ENCODE measurements at regions not wholly inside any gene's neighbourhood (a gene's known extent, or its start where the extent isn't known, plus 50 kb on each side); places are given as distances from the start of the nearest gene placed in this dataset.

DNA sequence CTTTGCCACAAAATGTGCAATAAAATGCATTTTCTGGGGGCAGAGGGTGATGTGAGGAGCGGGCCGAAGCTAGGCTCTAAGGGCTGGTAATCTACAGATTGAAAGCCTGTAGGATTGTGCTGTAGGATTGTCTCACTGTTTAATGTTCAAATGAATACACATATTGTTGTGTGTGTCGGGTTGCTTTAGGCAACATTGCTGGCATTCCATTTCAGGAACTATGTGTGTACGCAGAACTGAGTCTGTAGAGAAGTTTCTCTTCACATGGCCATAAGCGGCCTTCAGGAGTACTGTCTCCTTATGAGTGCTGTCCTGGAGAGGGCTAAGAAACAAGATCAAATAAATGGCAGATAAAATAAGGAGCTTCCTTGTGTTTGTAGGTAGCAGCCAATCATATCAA, 540.2 kb downstream of the GATA3 start:
- POLR2A ChIA-PET = no interaction called here
- Histone ChIP-seq H3K27me3 (ENCODE audit: control insufficient read depth, insufficient read depth, low read length) (no peaks in the 10 kb centered on the region), H3K9me3 (ENCODE audit: control insufficient read depth, insufficient read depth, low read length) (peaks cover 14% of the 10 kb centered on the region), H3K4me3 (ENCODE audit: low read depth, low read length) (no peak overlapping the region), H3K27ac (ENCODE audit: low read depth, low read length) (no peak overlapping the region)
- CTCF ChIA-PET = no interaction called here
- DNase-seq (ENCODE audit: low read depth, low spot score) = no peak
- TF ChIP-seq, protein P1, sequence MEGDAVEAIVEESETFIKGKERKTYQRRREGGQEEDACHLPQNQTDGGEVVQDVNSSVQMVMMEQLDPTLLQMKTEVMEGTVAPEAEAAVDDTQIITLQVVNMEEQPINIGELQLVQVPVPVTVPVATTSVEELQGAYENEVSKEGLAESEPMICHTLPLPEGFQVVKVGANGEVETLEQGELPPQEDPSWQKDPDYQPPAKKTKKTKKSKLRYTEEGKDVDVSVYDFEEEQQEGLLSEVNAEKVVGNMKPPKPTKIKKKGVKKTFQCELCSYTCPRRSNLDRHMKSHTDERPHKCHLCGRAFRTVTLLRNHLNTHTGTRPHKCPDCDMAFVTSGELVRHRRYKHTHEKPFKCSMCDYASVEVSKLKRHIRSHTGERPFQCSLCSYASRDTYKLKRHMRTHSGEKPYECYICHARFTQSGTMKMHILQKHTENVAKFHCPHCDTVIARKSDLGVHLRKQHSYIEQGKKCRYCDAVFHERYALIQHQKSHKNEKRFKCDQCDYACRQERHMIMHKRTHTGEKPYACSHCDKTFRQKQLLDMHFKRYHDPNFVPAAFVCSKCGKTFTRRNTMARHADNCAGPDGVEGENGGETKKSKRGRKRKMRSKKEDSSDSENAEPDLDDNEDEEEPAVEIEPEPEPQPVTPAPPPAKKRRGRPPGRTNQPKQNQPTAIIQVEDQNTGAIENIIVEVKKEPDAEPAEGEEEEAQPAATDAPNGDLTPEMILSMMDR (IDR thresholded peaks at IDR 0.05; ENCODE audit: low read depth, low read length) = no peak

DNA sequence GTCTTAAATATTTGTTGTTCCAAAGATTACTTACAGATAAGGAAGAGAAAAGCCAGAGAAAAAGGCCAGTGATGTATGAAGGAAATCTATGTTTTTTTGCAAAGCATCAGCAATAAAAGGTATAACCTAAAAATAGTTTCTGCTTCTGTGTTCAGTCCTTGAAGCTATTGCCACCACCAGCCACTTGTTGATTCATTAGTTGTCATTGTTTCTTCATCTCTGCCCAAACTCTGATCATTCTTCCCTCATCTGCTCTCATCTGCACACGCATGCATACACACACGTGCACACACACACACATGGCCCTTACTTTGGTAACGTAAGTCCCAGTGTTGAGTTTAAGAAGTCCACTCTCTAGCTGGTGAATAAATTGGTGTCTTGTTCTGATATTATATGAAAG, 540.7 kb downstream of the GATA3 start:
- ChIA-PET CTCF (no interaction called here), POLR2A (no interaction called here)
- Histone ChIP-seq H3K27me3 (ENCODE audit: control insufficient read depth, insufficient read depth, low read length) (no peaks in the 10 kb centered on the region), H3K27ac (ENCODE audit: low read depth, low read length) (no peak overlapping the region), H3K9me3 (ENCODE audit: control insufficient read depth, insufficient read depth, low read length) (peaks cover 14% of the 10 kb centered on the region), H3K4me3 (ENCODE audit: low read depth, low read length) (no peak overlapping the region)
- DNase-seq (ENCODE audit: low read depth, low spot score) = no peak
- TF ChIP-seq, protein P1 (IDR thresholded peaks at IDR 0.05; ENCODE audit: low read depth, low read length) = no peak

DNA sequence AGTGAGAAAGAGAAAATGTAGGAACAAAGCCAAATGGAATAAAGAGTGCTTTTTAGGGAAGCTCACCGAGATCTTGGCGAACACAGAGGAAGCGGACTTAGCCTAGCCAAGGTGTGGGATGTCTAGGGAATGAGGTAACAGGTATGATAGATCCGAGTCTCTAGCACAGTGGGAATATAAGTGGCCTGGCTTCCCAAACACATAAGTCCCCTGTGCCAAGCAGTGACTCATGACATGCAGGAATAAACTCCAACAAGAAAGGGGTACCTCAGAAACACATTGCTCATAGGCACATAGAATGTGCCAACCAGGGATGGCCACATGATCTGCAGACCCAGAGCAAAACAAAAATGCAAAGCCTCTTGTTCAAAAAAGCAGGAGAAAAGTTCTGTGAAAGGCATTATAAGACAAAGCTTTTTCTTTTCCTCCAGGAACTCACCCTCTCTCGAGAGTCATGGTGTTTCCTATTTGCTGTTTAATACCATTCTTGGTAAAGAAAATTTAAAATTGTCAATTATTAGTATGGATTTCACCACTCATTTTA, 542.5 kb downstream of the GATA3 start:
- no peaks in the 10 kb centered on the region for H3K27me3 ChIP-seq (ENCODE audit: control insufficient read depth, insufficient read depth, low read length)
- POLR2A ChIA-PET = no interaction called here
- TF ChIP-seq, protein P1 (IDR thresholded peaks at IDR 0.05; ENCODE audit: low read depth, low read length) = no peak
- no peak for DNase-seq (ENCODE audit: low read depth, low spot score)
- H3K9me3 ChIP-seq (ENCODE audit: control insufficient read depth, insufficient read depth, low read length) = peaks cover 14% of the 10 kb centered on the region
- H3K27ac ChIP-seq (ENCODE audit: low read depth, low read length) = no peak overlapping the region
- no peak overlapping the region for H3K4me3 ChIP-seq (ENCODE audit: low read depth, low read length)
- CTCF ChIA-PET = no interaction called here

DNA sequence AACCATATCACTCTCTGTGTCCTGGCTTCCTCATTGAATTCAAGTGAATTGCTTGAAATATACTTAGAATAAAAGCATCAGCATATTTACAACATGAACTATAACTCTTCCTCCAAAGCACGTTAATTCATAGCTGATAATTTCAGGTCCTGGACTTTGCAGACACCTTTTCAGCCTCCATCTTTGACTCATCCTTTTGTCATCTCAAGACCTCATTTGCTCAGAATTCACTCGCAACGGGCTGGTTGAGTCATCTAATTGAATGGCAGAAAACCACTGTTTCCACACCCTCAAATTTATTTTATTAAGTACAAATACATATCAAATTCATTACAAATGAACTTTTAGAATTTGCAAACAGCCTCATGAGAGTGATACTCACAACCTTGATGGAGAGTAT, 545.7 kb downstream of the GATA3 start:
- no peak for DNase-seq (ENCODE audit: low read depth, low spot score)
- TF ChIP-seq, protein P1 (IDR thresholded peaks at IDR 0.05; ENCODE audit: low read depth, low read length) = no peak
- POLR2A ChIA-PET = no interaction called here
- CTCF ChIA-PET = no interaction called here
- Histone ChIP-seq H3K27me3 (ENCODE audit: control insufficient read depth, insufficient read depth, low read length) (no peaks in the 10 kb centered on the region), H3K9me3 (ENCODE audit: control insufficient read depth, insufficient read depth, low read length) (peaks cover 11% of the 10 kb centered on the region), H3K4me3 (ENCODE audit: low read depth, low read length) (no peak overlapping the region), H3K27ac (ENCODE audit: low read depth, low read length) (no peak overlapping the region)

DNA sequence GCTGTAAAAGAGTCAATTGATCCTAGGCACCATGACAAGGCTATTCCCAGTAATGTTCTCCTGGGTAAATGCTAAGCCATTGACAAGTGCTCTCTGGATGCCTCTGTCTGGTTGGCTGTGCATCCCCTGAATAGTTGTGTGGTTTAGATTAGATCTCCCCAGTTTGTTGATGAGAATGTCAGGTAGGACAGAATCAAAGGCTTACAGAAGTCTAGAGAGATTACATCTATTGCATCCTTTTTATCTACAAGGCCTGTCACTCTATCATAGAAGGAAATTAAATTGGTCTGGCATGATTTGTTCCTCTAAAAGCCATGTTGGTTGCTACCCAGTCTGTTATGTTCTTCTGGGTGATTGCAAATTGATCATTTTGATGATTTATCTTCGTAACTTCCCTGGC, 548.3 kb downstream of the GATA3 start:
- Histone ChIP-seq H3K27me3 (ENCODE audit: control insufficient read depth, insufficient read depth, low read length) (no peaks in the 10 kb centered on the region), H3K4me3 (ENCODE audit: low read depth, low read length) (no peak overlapping the region), H3K9me3 (ENCODE audit: control insufficient read depth, insufficient read depth, low read length) (peaks cover 6% of the 10 kb centered on the region), H3K27ac (ENCODE audit: low read depth, low read length) (no peak overlapping the region)
- TF ChIP-seq, protein P1 (IDR thresholded peaks at IDR 0.05; ENCODE audit: low read depth, low read length) = no peak
- ChIA-PET CTCF (no interaction called here), POLR2A (no interaction called here)
- no peak for DNase-seq (ENCODE audit: low read depth, low spot score)

Measured in AG04450 (cell line).